ENCODE measurements at regions not wholly inside any gene's neighbourhood (a gene's known extent, or its start where the extent isn't known, plus 50 kb on each side); places are given as distances from the start of the nearest gene placed in this dataset.

DNA sequence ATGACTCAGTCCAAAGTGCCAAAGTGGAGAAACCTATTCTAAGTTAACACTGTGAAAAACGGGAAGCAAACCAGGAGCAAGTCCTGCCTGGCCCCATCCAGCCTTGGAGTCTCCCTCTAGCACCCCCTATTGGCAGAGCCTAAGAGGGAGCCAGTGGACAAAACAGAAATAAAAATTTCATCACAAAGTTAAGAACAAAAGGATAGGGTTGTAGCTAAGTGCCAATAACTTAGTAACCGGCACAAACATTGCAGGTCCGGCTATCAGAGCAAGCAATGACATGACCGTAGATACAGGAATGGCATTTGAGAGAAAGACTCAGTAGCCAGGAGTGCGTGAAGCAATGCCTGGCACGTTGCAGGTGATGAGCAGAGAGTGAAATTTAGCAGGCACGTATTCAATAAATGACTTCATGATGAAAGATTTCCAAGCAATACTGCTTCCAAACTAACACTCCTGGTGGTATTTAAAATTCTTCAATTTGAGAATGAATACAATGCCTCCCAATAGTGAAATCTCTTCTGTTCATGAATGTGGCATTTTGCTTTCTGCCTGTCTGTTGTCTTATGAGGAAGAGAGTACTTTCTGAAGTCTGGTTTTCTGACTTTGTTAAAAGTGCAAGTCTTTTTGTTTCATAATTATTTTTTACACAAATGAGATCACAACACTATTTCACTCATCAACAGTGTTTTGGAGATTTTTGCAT is 391.0 kb downstream of the OMA1 start:
- Mint-ChIP-seq H3K27me3 (peaks cover 3% of the 10 kb centered on the region), H3K4me3 (no peak overlapping the region), H3K9me3 (peaks cover 0 to 2% (median 0%) of the 10 kb centered on the region in 3 donors), H3K36me3 (no peaks in the 10 kb centered on the region), H3K4me1 (no peaks in the 10 kb centered on the region), H3K27ac (no peak overlapping the region)

DNA sequence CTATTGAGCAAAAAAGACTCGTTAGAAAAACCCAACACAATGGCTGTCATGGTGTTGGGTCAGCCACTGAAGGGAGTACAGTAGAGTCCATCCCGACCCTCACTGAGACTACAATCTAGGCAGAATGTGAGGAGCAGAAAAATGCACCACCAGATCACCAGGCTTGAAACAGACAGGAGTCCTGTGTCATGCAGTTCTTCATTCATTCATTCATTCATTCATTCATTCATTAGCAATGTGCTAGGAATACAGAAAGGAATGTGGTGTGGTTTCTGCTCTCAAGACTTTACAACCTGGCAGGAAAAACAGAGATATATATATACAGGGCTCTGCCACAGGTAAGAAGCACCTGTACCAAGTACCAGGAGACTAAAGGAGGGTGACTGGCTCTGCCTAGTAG is 392.3 kb downstream of the OMA1 start:
- Mint-ChIP-seq H3K9me3 (peaks cover 0 to 2% (median 0%) of the 10 kb centered on the region in 3 donors), H3K4me1 (no peaks in the 10 kb centered on the region), H3K27ac (no peak overlapping the region), H3K36me3 (no peaks in the 10 kb centered on the region), H3K4me3 (no peak overlapping the region), H3K27me3 (peaks cover 3% of the 10 kb centered on the region)

DNA sequence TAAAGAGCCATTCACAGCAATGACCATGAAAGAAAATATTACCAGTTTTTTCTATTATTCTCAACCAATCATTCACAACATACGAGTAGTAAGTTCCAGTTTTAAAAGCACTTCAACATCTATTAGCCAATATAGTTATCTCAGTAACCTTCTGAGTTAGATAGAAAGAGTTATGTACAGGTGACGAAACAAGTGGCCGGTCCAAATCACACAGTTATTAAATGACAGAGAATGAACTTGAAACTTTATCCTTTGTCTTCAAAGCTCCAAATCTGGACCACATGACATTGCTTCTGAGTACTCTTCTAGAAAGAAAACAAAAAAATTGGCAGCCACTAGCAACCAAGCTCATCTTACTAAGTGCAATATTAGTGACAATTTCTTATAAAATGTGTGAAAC is 393.8 kb downstream of the OMA1 start:
- no peaks in the 10 kb centered on the region for H3K36me3 Mint-ChIP-seq
- H3K4me3 Mint-ChIP-seq, result no peak overlapping the region
- H3K27ac Mint-ChIP-seq, result no peak overlapping the region
- H3K27me3 Mint-ChIP-seq, result peaks cover 3% of the 10 kb centered on the region
- H3K9me3 Mint-ChIP-seq, result peaks cover 0 to 2% (median 0%) of the 10 kb centered on the region in 3 donors
- no peaks in the 10 kb centered on the region for H3K4me1 Mint-ChIP-seq

DNA sequence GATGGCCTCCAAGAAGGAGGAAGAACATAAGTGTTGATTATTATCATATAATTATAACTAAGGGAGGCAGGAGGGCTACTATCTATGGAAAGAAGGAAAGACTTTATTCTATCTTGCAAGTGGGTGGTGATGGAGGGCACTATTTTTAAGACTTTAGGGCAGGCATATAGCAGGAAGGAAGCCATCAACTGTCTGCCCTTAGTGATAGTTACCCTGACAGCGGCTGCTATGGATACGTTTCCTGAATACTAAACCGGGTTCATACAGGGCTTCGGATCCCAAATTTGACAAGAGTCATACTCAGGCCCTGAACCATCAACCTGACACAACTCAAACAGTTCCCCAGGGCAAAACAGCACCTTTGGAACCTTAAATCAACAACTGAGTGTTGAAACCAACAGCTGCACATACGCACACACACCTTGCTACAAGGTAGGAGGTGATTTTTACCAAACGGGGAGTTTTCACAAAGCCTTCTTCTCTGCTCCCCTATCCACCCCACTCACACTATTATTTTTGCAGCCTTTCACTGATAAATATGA is 397.2 kb downstream of the OMA1 start:
- H3K9me3 Mint-ChIP-seq, result peaks cover 0 to 2% (median 2%) of the 10 kb centered on the region in 3 donors

DNA sequence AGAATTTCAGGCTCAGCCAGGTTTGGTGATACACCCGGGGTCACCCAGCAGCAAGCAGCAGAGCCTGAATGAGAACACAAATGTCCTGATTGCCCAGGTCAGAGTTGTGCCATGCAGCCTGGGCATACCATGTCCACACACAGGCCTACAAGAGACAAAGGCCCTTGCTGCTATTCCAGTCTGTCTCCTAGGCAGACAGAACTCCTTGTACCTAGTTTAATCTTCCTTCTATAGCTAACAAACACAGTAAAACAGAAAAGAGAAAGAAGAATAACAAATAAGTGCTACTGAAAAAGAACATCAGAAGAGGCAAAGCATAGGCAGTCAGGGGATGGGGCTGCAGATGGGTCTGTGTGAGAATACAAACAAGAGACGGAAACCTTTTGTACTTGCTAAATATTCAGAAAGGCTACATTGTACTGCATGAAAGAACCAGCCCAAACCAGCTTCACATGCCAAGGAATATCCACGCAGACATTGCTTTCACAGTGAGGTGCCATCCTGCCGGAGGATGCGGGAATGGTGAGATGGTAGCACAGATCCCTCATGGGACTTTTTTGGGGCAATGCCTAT is 401.7 kb downstream of the OMA1 start:
- Mint-ChIP-seq H3K4me1 (no peaks in the 10 kb centered on the region), H3K27ac (no peak overlapping the region), H3K27me3 (no peaks in the 10 kb centered on the region), H3K4me3 (no peak overlapping the region), H3K36me3 (no peaks in the 10 kb centered on the region), H3K9me3 (peaks cover 2 to 5% (median 2%) of the 10 kb centered on the region in 3 donors)

More for the DNA sequence above, 397.2 kb downstream of the OMA1 start:
- Mint-ChIP-seq H3K27ac (no peak overlapping the region), H3K4me1 (no peaks in the 10 kb centered on the region), H3K27me3 (peaks cover 3% of the 10 kb centered on the region), H3K4me3 (no peak overlapping the region), H3K36me3 (no peaks in the 10 kb centered on the region)

DNA sequence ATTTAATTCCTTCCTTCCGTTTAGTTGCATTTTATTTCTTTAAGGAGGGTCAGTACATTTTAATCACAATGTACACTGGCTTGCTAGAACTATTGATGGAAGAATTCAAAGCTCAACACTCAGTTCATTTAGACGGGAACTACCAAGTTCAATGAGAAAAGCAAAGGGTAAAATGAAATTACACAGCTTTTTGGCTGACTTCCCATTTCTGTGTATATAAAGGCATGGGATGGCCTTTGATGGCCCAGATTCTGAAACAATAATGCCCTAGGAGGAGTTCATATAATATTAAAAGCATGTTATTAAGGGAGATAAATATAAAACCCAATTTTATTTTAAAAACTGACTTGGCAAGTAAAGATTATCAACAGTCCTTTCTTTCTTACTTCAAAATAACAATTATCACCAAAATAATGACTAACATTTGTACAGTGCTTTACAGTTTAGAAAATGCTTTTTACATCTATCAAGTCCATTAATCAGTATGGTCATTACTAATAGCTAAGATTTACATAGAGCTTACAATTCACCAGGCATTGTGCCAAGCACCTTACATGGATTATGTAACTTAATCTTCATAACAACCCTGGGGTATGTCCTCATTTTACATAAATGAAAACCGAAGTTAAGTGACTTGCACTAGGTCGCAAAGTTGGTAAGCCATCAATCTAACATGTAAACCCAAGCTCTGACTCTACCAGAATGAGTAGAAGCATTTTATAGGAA is 402.4 kb downstream of the OMA1 start:
- no peaks in the 10 kb centered on the region for H3K27me3 Mint-ChIP-seq
- no peaks in the 10 kb centered on the region for H3K36me3 Mint-ChIP-seq
- peaks cover 2 to 7% (median 3%) of the 10 kb centered on the region in 3 donors for H3K9me3 Mint-ChIP-seq
- no peaks in the 10 kb centered on the region for H3K4me1 Mint-ChIP-seq
- H3K4me3 Mint-ChIP-seq, result no peak overlapping the region
- no peak overlapping the region for H3K27ac Mint-ChIP-seq

DNA sequence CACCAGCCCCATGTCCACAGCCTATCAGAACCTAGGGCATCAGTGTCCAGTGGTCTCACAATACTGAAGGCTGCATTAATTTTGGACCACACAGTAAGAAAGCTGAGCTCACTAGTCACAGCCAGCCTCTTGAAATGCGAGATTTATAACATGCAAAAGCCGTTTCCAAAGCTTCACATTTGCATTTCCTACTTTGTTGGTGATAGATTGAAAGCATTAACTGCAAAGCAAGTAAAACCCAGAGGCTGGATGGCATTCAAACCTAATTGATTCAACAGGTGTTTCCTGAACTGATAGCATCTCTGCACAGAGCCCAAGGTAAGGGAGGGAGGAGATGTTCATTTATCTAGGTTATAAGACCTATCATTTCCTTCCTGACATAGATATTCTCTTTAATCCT is 410.1 kb downstream of the OMA1 start:
- H3K4me1 Mint-ChIP-seq, result peaks cover 0 to 1% (median 0%) of the 10 kb centered on the region in 3 donors
- H3K27me3 Mint-ChIP-seq, result peaks cover 5% of the 10 kb centered on the region
- no peak overlapping the region for H3K27ac Mint-ChIP-seq
- H3K4me3 Mint-ChIP-seq, result no peak overlapping the region
- H3K9me3 Mint-ChIP-seq, result peaks cover 6 to 21% (median 11%) of the 10 kb centered on the region in 3 donors
- no peaks in the 10 kb centered on the region for H3K36me3 Mint-ChIP-seq

DNA sequence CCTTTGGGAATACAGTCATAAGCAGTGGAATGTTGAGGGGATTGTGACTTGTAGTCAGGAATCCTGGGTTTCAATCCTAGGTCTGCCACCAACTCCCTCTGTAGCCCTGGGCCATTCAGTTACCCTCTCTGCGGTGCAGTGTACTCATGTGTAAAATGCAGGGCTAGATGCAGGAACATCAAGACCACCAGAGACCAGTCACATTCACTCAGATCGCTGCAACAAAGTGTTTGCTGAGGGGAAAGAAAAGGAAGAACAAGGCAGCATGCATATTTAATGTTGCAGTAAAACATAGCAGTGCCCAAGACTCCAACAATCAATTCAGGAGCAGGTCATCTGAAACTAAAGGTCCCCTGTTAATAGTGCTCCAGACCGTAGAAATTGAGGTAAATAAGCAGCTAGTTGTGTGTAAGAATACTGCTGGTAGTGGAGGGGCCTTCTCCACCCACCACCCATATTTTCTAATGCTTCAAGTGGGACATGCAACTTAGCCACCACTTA is 410.7 kb downstream of the OMA1 start:
- H3K27me3 Mint-ChIP-seq, result peaks cover 5% of the 10 kb centered on the region
- H3K9me3 Mint-ChIP-seq, result peaks cover 6 to 21% (median 10%) of the 10 kb centered on the region in 3 donors
- H3K36me3 Mint-ChIP-seq, result no peaks in the 10 kb centered on the region
- no peak overlapping the region for H3K27ac Mint-ChIP-seq
- peaks cover 0 to 1% (median 0%) of the 10 kb centered on the region in 3 donors for H3K4me1 Mint-ChIP-seq
- no peak overlapping the region for H3K4me3 Mint-ChIP-seq

DNA sequence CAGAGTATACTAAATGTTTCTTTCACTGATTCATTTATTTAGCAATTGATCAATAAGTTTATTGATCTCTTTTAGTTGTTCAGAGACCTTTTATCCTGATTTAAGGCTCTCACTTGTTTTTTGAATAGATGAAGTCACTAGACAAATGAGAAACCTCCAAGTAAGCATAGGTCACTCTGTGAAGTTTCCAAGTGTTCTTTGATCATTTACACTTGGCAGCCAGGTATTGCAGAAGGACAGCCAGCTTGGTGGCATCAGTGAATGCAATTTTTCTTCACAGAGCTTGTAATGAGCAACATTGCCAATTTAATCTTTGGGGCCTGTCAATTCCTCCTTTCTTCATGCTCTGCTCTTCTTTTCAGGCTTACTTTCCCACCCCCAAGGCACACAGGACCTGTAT is 413.0 kb downstream of the OMA1 start:
- Mint-ChIP-seq H3K27me3 (peaks cover 5% of the 10 kb centered on the region), H3K4me3 (no peak overlapping the region), H3K36me3 (no peaks in the 10 kb centered on the region), H3K9me3 (peaks cover 3 to 11% (median 9%) of the 10 kb centered on the region in 3 donors), H3K27ac (no peak overlapping the region), H3K4me1 (peaks cover 0 to 1% (median 0%) of the 10 kb centered on the region in 3 donors)

DNA sequence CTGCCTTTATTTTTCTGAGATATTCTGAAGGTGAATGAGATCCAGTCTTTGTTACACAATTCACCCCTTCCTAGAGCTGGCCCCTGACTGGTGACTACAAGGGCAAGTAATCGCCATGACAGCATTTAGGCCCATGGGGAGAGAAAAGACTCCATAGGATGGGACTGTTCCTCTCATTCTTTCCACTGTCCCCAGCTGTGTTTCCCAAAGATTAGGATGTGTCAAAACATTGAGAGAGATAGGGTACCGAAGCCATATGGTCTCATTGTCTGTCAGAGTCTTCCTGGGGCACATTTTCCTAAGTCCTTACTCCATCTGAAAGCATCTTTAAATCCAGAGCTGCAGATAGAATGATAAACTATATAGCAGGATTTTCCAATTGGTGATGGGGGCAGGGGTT is 423.5 kb downstream of the OMA1 start:
- H3K4me1 Mint-ChIP-seq, result no peaks in the 10 kb centered on the region
- H3K27ac Mint-ChIP-seq, result no peak overlapping the region
- no peak overlapping the region for H3K4me3 Mint-ChIP-seq
- H3K27me3 Mint-ChIP-seq, result no peaks in the 10 kb centered on the region
- no peaks in the 10 kb centered on the region for H3K36me3 Mint-ChIP-seq
- peaks cover 0 to 1% (median 0%) of the 10 kb centered on the region in 3 donors for H3K9me3 Mint-ChIP-seq

DNA sequence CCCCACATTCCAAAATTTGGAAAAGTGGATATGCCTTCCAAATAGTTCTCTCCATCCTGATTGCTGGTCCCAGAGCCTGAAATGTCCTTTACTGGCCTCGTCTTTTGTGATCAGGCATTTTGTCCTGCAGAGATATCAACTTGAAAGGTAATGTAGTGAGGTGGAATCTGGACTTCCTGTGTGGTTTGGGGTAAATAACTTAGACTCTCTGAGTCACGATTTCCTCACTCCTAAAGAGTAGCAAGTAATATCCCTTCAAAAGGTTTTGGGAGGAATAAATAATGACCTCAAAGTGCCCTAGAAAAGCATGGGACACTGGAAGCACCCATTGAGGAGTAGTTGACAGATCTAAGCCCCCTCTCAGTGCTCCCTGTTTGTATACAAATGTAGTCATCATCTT is 426.6 kb downstream of the OMA1 start:
- H3K4me3 Mint-ChIP-seq, result no peak overlapping the region
- H3K4me1 Mint-ChIP-seq, result no peaks in the 10 kb centered on the region
- no peak overlapping the region for H3K27ac Mint-ChIP-seq
- H3K36me3 Mint-ChIP-seq, result no peaks in the 10 kb centered on the region
- no peaks in the 10 kb centered on the region for H3K27me3 Mint-ChIP-seq
- H3K9me3 Mint-ChIP-seq, result no peaks in the 10 kb centered on the region

DNA sequence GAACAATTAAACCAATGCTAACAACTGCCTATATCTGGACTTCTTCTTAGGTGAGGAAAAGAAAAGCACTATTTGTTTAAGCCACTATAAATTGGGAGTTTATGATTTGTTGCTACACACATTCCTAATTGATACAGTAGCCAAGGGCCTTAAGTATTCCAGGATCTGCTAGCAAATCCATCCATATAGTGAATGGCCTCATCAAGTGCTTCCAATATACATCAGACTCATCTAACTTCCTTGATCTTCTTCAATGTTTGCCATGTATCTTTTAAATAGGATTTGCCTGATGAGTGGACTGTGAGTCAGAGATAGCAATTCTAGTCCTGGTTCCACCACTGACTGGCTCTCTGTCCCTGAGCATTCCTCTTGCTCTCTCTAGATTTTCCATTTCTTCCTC is 430.2 kb downstream of the OMA1 start:
- no peaks in the 10 kb centered on the region for H3K4me1 Mint-ChIP-seq
- H3K36me3 Mint-ChIP-seq, result peaks cover 5% of the 10 kb centered on the region
- H3K27ac Mint-ChIP-seq, result no peak overlapping the region
- H3K4me3 Mint-ChIP-seq, result no peak overlapping the region
- peaks cover 0 to 3% (median 2%) of the 10 kb centered on the region in 3 donors for H3K9me3 Mint-ChIP-seq
- no peaks in the 10 kb centered on the region for H3K27me3 Mint-ChIP-seq

DNA sequence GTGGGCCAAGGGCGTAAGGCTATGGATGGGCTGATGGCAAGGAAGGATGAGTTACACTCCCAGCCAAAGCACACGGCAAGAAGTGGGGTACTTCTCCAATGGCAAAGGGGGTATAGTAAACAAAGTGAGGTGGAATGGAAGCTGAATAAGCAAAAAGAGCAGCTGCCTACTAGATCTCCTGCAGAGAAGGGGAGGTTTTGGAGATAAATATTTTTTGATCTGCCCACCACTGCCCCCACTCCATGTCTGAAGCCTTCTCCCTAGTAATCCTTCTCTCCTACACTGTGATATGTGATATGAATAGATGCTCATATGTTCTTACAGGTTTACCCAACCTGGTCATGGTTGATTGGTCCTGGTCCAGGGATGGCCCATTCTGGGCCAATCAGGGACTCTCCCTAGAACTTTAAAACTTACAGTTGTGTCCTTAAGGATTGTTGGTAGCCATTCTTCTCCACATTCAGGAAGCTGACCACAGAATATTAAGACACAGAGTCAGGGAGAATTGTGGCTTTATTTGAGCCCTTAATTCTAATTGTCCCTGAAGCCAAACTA is 436.8 kb downstream of the OMA1 start:
- H3K27me3 Mint-ChIP-seq, result peaks cover 3% of the 10 kb centered on the region
- peaks cover 5% of the 10 kb centered on the region for H3K36me3 Mint-ChIP-seq
- H3K4me1 Mint-ChIP-seq, result peaks cover 0 to 4% (median 0%) of the 10 kb centered on the region in 3 donors
- H3K27ac Mint-ChIP-seq, result no peak overlapping the region
- peaks cover 0 to 3% (median 2%) of the 10 kb centered on the region in 3 donors for H3K9me3 Mint-ChIP-seq
- no peak overlapping the region for H3K4me3 Mint-ChIP-seq

DNA sequence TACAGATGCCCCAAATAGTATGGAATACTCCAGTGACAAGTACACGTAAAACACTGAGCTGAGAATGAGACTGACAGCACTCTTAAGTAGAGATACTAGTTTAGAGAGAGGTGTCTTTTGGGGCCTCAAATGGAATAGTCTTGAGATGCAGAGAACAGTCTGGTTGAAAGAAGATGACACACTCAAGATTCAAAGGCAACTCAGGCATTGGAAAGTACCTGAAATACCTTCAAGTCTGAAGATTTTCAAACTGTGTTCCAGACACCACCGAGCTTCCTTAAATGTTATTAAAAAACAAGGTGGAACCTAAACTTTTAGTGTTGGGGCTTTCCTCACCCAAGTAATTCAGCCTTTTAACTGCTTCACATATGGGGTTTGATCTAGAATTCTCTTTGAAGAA is 437.7 kb downstream of the OMA1 start:
- peaks cover 3% of the 10 kb centered on the region for H3K27me3 Mint-ChIP-seq
- peaks cover 5% of the 10 kb centered on the region for H3K36me3 Mint-ChIP-seq
- no peak overlapping the region for H3K27ac Mint-ChIP-seq
- H3K4me1 Mint-ChIP-seq, result peaks cover 0 to 4% (median 0%) of the 10 kb centered on the region in 3 donors
- peaks cover 0 to 3% (median 0%) of the 10 kb centered on the region in 3 donors for H3K9me3 Mint-ChIP-seq
- H3K4me3 Mint-ChIP-seq, result no peak overlapping the region

DNA sequence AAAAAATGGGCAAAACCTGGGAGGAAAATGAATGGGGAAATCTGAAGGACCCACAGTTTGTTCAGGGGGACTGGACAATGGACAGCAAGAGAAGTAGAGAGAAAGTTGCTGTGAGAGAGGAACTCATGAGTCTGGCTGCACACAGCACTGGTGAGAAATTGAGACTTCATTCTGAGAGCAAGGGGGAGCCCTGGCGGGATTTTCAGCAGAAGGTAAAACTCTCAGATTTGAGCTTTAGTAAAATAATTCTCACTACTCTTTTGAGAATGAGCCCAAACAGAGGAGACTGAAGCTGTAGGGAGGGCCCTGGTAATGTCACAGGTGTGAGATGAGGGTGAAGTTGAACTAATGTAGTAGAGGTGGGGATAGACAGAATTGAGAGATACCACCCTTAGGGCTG is 438.6 kb downstream of the OMA1 start:
- Mint-ChIP-seq H3K9me3 (no peaks in the 10 kb centered on the region), H3K27me3 (peaks cover 3% of the 10 kb centered on the region), H3K27ac (no peak overlapping the region), H3K36me3 (peaks cover 5% of the 10 kb centered on the region), H3K4me1 (peaks cover 0 to 7% (median 0%) of the 10 kb centered on the region in 3 donors), H3K4me3 (no peak overlapping the region)
